Cardiac septum (tissue), 1 donor: ENCODE measurements at regions not wholly inside any gene's neighbourhood (a gene's known extent, or its start where the extent isn't known, plus 50 kb on each side); places are given as distances from the start of the nearest gene placed in this dataset.

Experiments
- DNase-seq: peaks from one replicate; pipeline ENCODE4 v3.0.0-alpha.2; 2020; ENCODE audit warnings: low spot score
- intact Hi-C: fragments of 100-400 bp; cut with DNase I; formaldehyde crosslinking; loops from one replicate; pipeline ENCODE4 v1.14.0; 2022
- donor health status: DM: no; HTN: no; CAD: no.

- DNase-seq, result no peak
- intact Hi-C loops, result no loop called here
These were observed 52.4 kb upstream of the GNAI1 start for GRCh38 chr7:80082213-80082612.

- intact Hi-C loops, result no loop called here
- DNase-seq, result no peak
These were observed 55.7 kb upstream of the GNAI1 start for GRCh38 chr7:80078886-80079285.

GRCh38 chr7:80078159-80078731 is 56.4 kb upstream of the GNAI1 start:
- intact Hi-C loops, result no loop called here
- DNase-seq, result no peak

- intact Hi-C loops, result no loop called here
These were observed 64.2 kb upstream of the GNAI1 start for GRCh38 chr7:80070391-80070790.

GRCh38 chr7:80066639-80067038 is 68.0 kb upstream of the GNAI1 start:
- no peak for DNase-seq
- intact Hi-C loops, result no loop called here

More at GRCh38 chr7:80070391-80070790, 64.2 kb upstream of the GNAI1 start:
- no peak for DNase-seq

GRCh38 chr7:80063834-80064233 is 70.8 kb upstream of the GNAI1 start:
- no peak for DNase-seq
- intact Hi-C loops, result no loop called here

GRCh38 chr7:80060218-80060806 is 74.3 kb upstream of the GNAI1 start:
- intact Hi-C loops, result no loop called here
- DNase-seq, result no peak

- no peak for DNase-seq
- intact Hi-C loops, result no loop called here
These were observed 77.1 kb upstream of the GNAI1 start for GRCh38 chr7:80057488-80057887.

- intact Hi-C loops, result no loop called here
- no peak for DNase-seq
These were observed 80.3 kb upstream of the GNAI1 start for GRCh38 chr7:80054356-80054755.

- intact Hi-C loops, result no loop called here
These were observed 81.5 kb upstream of the GNAI1 start for GRCh38 chr7:80053124-80053523.

GRCh38 chr7:80047856-80048459 is 86.7 kb upstream of the GNAI1 start:
- intact Hi-C loops, result no loop called here
- no peak for DNase-seq

More at GRCh38 chr7:80053124-80053523, 81.5 kb upstream of the GNAI1 start:
- DNase-seq, result no peak

- intact Hi-C loops, result no loop called here
- DNase-seq, result no peak
These were observed 87.6 kb upstream of the GNAI1 start for GRCh38 chr7:80047032-80047431.

- intact Hi-C loops, result no loop called here
- no peak for DNase-seq
These were observed 89.8 kb upstream of the GNAI1 start for GRCh38 chr7:80044796-80045195.

- no peak for DNase-seq
- intact Hi-C loops, result no loop called here
These were observed 93.9 kb upstream of the GNAI1 start for GRCh38 chr7:80040752-80041151.

- no peak for DNase-seq
- intact Hi-C loops, result no loop called here
These were observed 94.3 kb upstream of the GNAI1 start for GRCh38 chr7:80040335-80040734.

- intact Hi-C loops, result no loop called here
- no peak for DNase-seq
These were observed 95.3 kb upstream of the GNAI1 start for GRCh38 chr7:80039251-80039884.

- intact Hi-C loops, result no loop called here
These were observed 96.9 kb upstream of the GNAI1 start for GRCh38 chr7:80037689-80038088.

GRCh38 chr7:80036107-80036506 is 98.5 kb upstream of the GNAI1 start:
- no peak for DNase-seq
- intact Hi-C loops, result no loop called here

More at GRCh38 chr7:80037689-80038088, 96.9 kb upstream of the GNAI1 start:
- DNase-seq, result no peak

- no peak for DNase-seq
- intact Hi-C loops, result no loop called here
These were observed 105.9 kb upstream of the GNAI1 start for GRCh38 chr7:80028717-80029116.

GRCh38 chr7:80027611-80028173 is 106.9 kb upstream of the GNAI1 start:
- DNase-seq, result no peak
- intact Hi-C loops, result no loop called here

- DNase-seq, result no peak
- intact Hi-C loops, result no loop called here
These were observed 107.9 kb upstream of the GNAI1 start for GRCh38 chr7:80026766-80027165.
